PFSK-1 (cell line): ENCODE measurements at regions not wholly inside any gene's neighbourhood (a gene's known extent, or its start where the extent isn't known, plus 50 kb on each side); places are given as distances from the start of the nearest gene placed in this dataset.

Source experiments
- FOXP2 ChIP-seq: optimal IDR thresholded peaks from 2 replicates; pipeline ENCODE3; 2011; ENCODE audit warnings: borderline replicate concordance, control low read depth, inconsistent platforms; ENCODE audit not compliant: insufficient read depth; ENCODE audit errors: extremely low read length, extremely low read depth
- POLR2AphosphoS5 ChIP-seq: IDR thresholded peaks from 2 replicates; pipeline ENCODE4 v1.6.1; 2012; ENCODE audit warnings: low read depth, mild to moderate bottlenecking, control low read depth, low read length, moderate library complexity
- REST ChIP-seq, 2 experiments: IDR thresholded peaks; 2 replicates each; pipeline versions ENCODE4 v1.6.1 to v1.8.0; 2011 to 2012; ENCODE audit warnings: low read depth in 2 of 2, low read length in 2 of 2, control low read depth in 1 of 2, inconsistent platforms in 1 of 2, mild to moderate bottlenecking in 1 of 2, moderate library complexity in 1 of 2; ENCODE audit not compliant: insufficient read depth in 1 of 2
- SIN3A ChIP-seq: IDR thresholded peaks from 2 replicates; pipeline ENCODE4 v1.6.1; 2012; ENCODE audit warnings: mild to moderate bottlenecking, low read length, moderate library complexity, borderline replicate concordance; ENCODE audit not compliant: insufficient read depth
- TAF1 ChIP-seq: IDR thresholded peaks from 2 replicates; pipeline ENCODE4 v1.6.1; 2012; ENCODE audit warnings: low read length, control low read depth, borderline replicate concordance; ENCODE audit not compliant: insufficient read depth

- no peak for TF ChIP-seq POLR2AphosphoS5
- no peak for TF ChIP-seq FOXP2
- no peak for TF ChIP-seq TAF1
- no peak for TF ChIP-seq SIN3A
- TF ChIP-seq REST (IDR thresholded peaks at IDR 0.05; ENCODE audit: insufficient read depth in 1 of 2, low read depth in 2 of 2, low read length in 2 of 2): no peak
These were observed 578.6 kb downstream of the SLC16A7 start for GRCh38 chr12:60174476-60174875.

- TF ChIP-seq REST (IDR thresholded peaks at IDR 0.05; ENCODE audit: insufficient read depth in 1 of 2, low read depth in 2 of 2, low read length in 2 of 2) (no peak), SIN3A (no peak), TAF1 (no peak), POLR2AphosphoS5 (no peak), FOXP2 (no peak)
These were observed 579.1 kb downstream of the SLC16A7 start for GRCh38 chr12:60174941-60175340.

- TF ChIP-seq REST (IDR thresholded peaks at IDR 0.05; ENCODE audit: insufficient read depth in 1 of 2, low read depth in 2 of 2, low read length in 2 of 2) (no peak), POLR2AphosphoS5 (no peak), FOXP2 (no peak), TAF1 (no peak), SIN3A (no peak)
These were observed 581.1 kb downstream of the SLC16A7 start for GRCh38 chr12:60176891-60177290.

GRCh38 chr12:60180298-60180697 is 584.5 kb downstream of the SLC16A7 start:
- TF ChIP-seq SIN3A: no peak
- no peak for TF ChIP-seq TAF1
- no peak for TF ChIP-seq FOXP2
- no peak for TF ChIP-seq POLR2AphosphoS5
- TF ChIP-seq REST (IDR thresholded peaks at IDR 0.05; ENCODE audit: insufficient read depth in 1 of 2, low read depth in 2 of 2, low read length in 2 of 2): no peak

GRCh38 chr12:60182354-60182753 is 586.5 kb downstream of the SLC16A7 start:
- TF ChIP-seq FOXP2: no peak
- TF ChIP-seq TAF1: no peak
- TF ChIP-seq SIN3A: no peak
- no peak for TF ChIP-seq REST (IDR thresholded peaks at IDR 0.05; ENCODE audit: insufficient read depth in 1 of 2, low read depth in 2 of 2, low read length in 2 of 2)
- TF ChIP-seq POLR2AphosphoS5: no peak
